ENCODE measurements at regions not wholly inside any gene's neighbourhood (a gene's known extent, or its start where the extent isn't known, plus 50 kb on each side); places are given as distances from the start of the nearest gene placed in this dataset.

- H3K4me1 ChIP-seq (ENCODE audit: insufficient read depth, low read length), result no peaks in the 10 kb centered on the region
- H3K36me3 ChIP-seq (ENCODE audit: insufficient read depth, low read length), result no peaks in the 10 kb centered on the region
- no peak overlapping the region for H3K9ac ChIP-seq (ENCODE audit: low read depth, low read length)
- H3K9me3 ChIP-seq (ENCODE audit: control insufficient read depth, insufficient read depth, low read length), result no peaks in the 10 kb centered on the region
These were observed 192.4 kb downstream of the TMX1 start for GRCh38 chr14:51432302-51432948.

DNA sequence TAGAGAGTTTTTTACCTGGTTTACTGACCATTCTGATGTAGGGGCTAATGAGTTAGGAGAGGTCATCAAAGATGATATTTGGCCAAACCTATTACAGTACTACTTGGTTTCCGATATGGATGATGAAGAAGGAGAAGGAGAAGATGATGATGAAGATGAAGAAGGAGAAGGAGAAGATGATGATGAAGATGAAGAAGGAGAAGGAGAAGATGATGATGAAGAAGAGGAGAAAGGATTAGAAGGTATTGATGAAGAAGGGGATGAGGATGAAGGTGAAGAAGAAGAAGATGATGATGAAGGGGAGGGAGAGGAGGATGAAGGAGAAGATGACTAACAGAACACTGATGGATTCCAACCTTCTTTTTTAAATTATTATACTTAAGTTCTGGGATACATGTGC, 196.6 kb downstream of the TMX1 start:
- Histone ChIP-seq H3K36me3 (ENCODE audit: insufficient read depth, low read length) (no peaks in the 10 kb centered on the region), H3K9me3 (ENCODE audit: control insufficient read depth, insufficient read depth, low read length) (no peaks in the 10 kb centered on the region), H3K4me1 (ENCODE audit: insufficient read depth, low read length) (peaks cover 15% of the 10 kb centered on the region), H3K9ac (ENCODE audit: low read depth, low read length) (no peak overlapping the region)

DNA sequence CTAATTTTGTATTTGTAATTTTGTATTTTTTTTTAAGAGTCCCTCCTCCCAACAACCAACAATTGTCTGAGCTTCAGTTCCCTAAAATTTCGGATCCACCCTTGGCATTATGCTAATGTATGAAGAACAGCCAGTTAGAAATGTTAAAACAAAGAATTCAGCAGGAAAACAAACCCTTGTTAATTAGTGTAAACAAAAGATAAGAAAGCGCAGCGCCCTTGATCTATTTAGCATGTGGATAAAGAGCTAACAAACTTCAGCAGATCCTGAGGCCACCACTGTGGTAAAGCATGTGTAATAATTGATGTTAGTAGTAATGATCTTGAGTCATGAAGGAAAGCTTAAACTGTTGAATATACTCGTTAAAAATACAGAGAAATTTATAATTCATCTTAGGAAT, 199.8 kb downstream of the TMX1 start:
- Histone ChIP-seq H3K9ac (ENCODE audit: low read depth, low read length) (no peak overlapping the region), H3K9me3 (ENCODE audit: control insufficient read depth, insufficient read depth, low read length) (no peaks in the 10 kb centered on the region)

DNA sequence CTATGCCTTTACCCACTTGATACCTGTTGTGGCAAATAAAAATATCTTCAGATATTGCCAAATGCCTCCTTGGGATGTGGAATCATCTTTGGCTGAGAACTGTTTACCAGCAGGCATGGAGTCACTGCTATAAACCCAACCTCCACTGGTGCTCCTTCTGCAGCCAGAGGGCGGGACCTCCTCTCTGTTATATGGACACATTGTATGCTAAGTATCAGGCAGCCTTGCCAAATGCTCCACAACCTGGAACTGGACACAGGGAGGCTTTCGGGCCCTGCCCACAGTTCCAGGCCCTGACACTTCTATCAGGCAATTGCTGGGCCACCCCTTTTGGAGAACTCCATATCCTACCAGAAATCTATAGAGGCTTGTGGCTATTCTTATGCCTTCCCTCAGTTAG, 201.0 kb downstream of the TMX1 start:
- no peak overlapping the region for H3K9ac ChIP-seq (ENCODE audit: low read depth, low read length)
- no peaks in the 10 kb centered on the region for H3K9me3 ChIP-seq (ENCODE audit: control insufficient read depth, insufficient read depth, low read length)
- H3K4me1 ChIP-seq (ENCODE audit: insufficient read depth, low read length), result peaks cover 18% of the 10 kb centered on the region
- H3K36me3 ChIP-seq (ENCODE audit: insufficient read depth, low read length), result no peaks in the 10 kb centered on the region

More for the DNA sequence above, 199.8 kb downstream of the TMX1 start:
- Histone ChIP-seq H3K4me1 (ENCODE audit: insufficient read depth, low read length) (peaks cover 18% of the 10 kb centered on the region), H3K36me3 (ENCODE audit: insufficient read depth, low read length) (no peaks in the 10 kb centered on the region)

DNA sequence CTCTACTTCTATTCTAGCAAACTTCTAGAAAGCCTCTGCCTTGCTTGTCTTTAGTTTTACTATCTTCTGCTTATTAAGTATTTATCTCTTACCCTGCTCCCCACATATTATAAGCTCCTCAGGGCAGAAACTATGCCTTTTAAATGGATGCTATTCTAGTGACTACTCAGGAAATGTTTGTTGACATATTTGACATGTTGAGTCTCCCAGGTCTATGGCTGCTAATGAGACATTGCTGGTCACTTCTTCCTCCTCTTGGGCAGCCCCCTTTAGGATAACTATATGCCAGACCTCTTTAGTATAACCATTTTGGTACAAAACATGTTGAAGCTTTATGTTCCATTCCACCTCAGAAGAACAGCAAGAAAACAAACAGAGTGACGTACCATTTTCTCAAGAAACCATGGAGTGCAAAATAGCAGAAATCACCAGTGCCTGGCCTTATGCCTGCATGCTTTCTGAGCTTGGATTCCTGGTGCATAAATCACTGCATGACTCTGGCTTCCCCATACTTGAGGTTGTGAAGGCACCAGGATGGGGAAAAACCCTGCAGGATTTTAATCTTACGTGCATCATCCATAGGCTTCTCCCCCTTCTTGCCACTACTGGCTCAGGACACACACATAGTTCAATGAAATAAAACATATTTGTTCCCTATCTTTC, 202.6 kb downstream of the TMX1 start:
- H3K9ac ChIP-seq (ENCODE audit: low read depth, low read length), result no peak overlapping the region
- no peaks in the 10 kb centered on the region for H3K36me3 ChIP-seq (ENCODE audit: insufficient read depth, low read length)
- H3K4me1 ChIP-seq (ENCODE audit: insufficient read depth, low read length), result peaks cover 18% of the 10 kb centered on the region
- no peaks in the 10 kb centered on the region for H3K9me3 ChIP-seq (ENCODE audit: control insufficient read depth, insufficient read depth, low read length)

GRCh38 chr14:51443195-51444018, 203.4 kb downstream of the TMX1 start:
- Histone ChIP-seq H3K9ac (ENCODE audit: low read depth, low read length) (no peak overlapping the region), H3K36me3 (ENCODE audit: insufficient read depth, low read length) (no peaks in the 10 kb centered on the region), H3K9me3 (ENCODE audit: control insufficient read depth, insufficient read depth, low read length) (no peaks in the 10 kb centered on the region), H3K4me1 (ENCODE audit: insufficient read depth, low read length) (peaks cover 18% of the 10 kb centered on the region)

DNA sequence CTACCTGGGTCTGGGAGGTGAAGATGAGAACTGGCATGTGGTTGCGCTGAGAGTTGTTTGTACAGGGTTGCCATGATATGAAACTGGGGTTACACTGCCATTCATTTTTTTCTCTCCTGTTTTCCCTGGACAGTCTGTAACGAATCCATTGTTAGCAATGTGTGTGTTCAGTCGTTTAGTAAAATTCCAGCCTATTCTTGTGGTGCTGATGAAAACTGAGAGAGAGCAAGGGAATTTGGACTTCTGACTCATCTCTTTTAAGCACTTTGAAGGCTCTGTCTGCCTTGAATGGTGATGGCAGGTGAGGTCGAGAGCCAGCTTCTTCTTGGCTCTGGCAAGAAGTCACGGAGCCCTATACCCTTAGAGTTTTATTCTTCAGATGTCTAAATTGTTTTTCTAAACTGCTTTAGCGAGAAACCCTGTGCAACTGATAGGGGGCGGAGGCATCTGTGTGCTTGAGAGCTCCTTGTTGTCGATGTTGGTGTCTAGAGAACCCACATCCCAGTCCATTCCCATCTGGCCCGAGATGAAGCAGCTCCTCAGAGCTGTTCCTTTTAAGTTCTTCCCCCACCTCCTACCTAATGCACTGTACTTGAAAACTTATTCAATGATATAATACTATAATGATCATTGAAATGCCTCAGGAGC, 204.4 kb downstream of the TMX1 start:
- Histone ChIP-seq H3K9me3 (ENCODE audit: control insufficient read depth, insufficient read depth, low read length) (no peaks in the 10 kb centered on the region), H3K9ac (ENCODE audit: low read depth, low read length) (no peak overlapping the region), H3K4me1 (ENCODE audit: insufficient read depth, low read length) (peaks cover 14% of the 10 kb centered on the region), H3K36me3 (ENCODE audit: insufficient read depth, low read length) (no peaks in the 10 kb centered on the region)

DNA sequence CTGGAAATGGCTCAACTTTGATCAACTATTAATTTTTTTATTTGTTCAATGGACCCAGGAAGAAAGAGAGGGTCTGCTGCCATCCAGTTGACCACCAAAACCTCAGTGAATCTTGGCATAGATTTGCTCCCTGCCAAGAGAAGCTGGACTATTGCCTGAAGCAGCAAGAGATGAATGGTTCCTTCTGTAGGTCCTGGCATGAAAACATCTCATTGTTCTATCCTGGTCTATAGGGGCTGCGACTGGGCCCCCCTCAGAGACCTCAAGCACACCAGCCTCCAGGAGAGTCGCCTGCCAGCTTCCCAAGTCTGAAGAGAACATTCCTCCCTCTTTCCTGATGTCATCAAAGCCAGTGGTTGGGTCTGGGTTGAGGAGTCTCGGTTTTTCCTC, 204.9 kb downstream of the TMX1 start:
- Histone ChIP-seq H3K9me3 (ENCODE audit: control insufficient read depth, insufficient read depth, low read length) (no peaks in the 10 kb centered on the region), H3K9ac (ENCODE audit: low read depth, low read length) (no peak overlapping the region), H3K4me1 (ENCODE audit: insufficient read depth, low read length) (peaks cover 9% of the 10 kb centered on the region)

GRCh38 chr14:51446771-51447170, 204.9 kb upstream of the FRMD6 start:
- H3K9me3 ChIP-seq (ENCODE audit: control insufficient read depth, insufficient read depth, low read length), result no peaks in the 10 kb centered on the region

More for the DNA sequence above, 204.9 kb downstream of the TMX1 start:
- H3K36me3 ChIP-seq (ENCODE audit: insufficient read depth, low read length), result no peaks in the 10 kb centered on the region

GRCh38 chr14:51447411-51447810, 204.3 kb upstream of the FRMD6 start:
- H3K9ac ChIP-seq (ENCODE audit: low read depth, low read length), result no peak overlapping the region
- H3K4me1 ChIP-seq (ENCODE audit: insufficient read depth, low read length), result peaks cover 3% of the 10 kb centered on the region; the same call in 1 of the 2 replicates
- no peaks in the 10 kb centered on the region for H3K9me3 ChIP-seq (ENCODE audit: control insufficient read depth, insufficient read depth, low read length)
- H3K36me3 ChIP-seq (ENCODE audit: insufficient read depth, low read length), result no peaks in the 10 kb centered on the region

More at GRCh38 chr14:51446771-51447170, 204.9 kb upstream of the FRMD6 start:
- no peaks in the 10 kb centered on the region for H3K36me3 ChIP-seq (ENCODE audit: insufficient read depth, low read length)
- H3K4me1 ChIP-seq (ENCODE audit: insufficient read depth, low read length), result peaks cover 3% of the 10 kb centered on the region; the same call in 1 of the 2 replicates
- H3K9ac ChIP-seq (ENCODE audit: low read depth, low read length), result no peak overlapping the region

DNA sequence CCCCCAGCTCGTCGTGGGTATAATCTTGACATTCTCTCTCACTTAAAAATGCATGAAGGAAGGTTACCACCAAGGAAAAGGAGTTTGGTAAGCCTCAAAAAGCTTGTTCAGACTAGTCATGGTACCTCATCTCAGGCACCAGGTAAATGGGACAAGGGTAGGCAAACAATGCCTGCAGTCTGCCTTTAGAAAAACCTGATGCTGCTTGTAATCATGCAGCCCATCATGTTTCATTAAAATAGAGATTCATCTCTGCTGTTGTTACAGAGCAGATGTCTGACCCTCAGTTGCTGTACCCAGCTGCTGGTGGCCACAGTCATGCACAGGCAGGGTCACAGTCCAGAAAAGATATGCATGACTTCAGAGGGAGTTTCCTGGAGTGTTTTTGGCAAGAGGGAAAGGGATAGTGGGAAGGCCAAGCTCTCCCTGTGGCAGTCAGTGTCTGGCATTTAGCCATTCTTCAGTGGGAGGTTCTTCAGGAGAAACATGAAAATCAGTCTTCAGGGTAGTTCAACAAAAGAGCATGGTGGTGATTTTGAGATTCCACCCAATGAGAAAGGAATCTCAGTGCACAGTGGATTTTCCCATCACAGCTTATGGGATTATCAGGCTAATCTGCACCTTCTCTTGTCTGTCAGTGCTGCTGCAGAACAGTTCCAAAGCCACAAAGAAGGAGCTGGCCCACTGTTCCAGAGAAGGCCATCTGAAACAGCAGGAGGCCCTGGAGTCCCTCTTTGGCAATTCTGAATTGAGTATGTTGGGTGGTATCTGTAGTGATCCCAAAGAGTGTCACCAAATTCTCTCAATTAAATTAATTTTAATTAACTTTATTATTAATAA, 202.7 kb upstream of the FRMD6 start:
- H3K4me1 ChIP-seq (ENCODE audit: insufficient read depth, low read length), result no peaks in the 10 kb centered on the region
- H3K9ac ChIP-seq (ENCODE audit: low read depth, low read length), result no peak overlapping the region
- no peaks in the 10 kb centered on the region for H3K36me3 ChIP-seq (ENCODE audit: insufficient read depth, low read length)
- H3K9me3 ChIP-seq (ENCODE audit: control insufficient read depth, insufficient read depth, low read length), result no peaks in the 10 kb centered on the region

- H3K4me1 ChIP-seq (ENCODE audit: insufficient read depth, low read length), result no peaks in the 10 kb centered on the region
- no peak overlapping the region for H3K9ac ChIP-seq (ENCODE audit: low read depth, low read length)
- no peaks in the 10 kb centered on the region for H3K36me3 ChIP-seq (ENCODE audit: insufficient read depth, low read length)
- H3K9me3 ChIP-seq (ENCODE audit: control insufficient read depth, insufficient read depth, low read length), result no peaks in the 10 kb centered on the region
These were observed 202.0 kb upstream of the FRMD6 start for GRCh38 chr14:51449681-51450080.

DNA sequence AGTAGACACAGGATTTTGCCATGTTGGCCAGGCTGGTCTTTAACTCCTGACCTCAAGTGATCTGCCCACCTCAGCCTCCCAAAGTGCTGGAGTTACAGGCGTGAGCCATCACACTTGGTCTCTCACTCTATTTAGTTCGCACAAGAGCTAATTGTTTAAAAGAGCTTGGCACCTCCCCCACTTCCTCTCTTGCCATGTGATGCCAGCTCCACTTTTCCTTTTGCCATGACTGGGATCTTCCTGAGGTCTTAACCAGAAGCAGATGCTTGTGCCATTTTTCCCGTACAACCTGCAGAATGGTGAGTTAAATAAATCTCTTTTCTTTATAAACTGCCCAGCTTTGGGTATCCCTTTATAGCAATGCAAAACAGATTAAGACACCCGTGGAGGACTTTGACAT, 200.1 kb upstream of the FRMD6 start:
- H3K9ac ChIP-seq (ENCODE audit: low read depth, low read length), result no peak overlapping the region
- no peaks in the 10 kb centered on the region for H3K4me1 ChIP-seq (ENCODE audit: insufficient read depth, low read length)
- no peaks in the 10 kb centered on the region for H3K36me3 ChIP-seq (ENCODE audit: insufficient read depth, low read length)
- H3K9me3 ChIP-seq (ENCODE audit: control insufficient read depth, insufficient read depth, low read length), result no peaks in the 10 kb centered on the region

DNA sequence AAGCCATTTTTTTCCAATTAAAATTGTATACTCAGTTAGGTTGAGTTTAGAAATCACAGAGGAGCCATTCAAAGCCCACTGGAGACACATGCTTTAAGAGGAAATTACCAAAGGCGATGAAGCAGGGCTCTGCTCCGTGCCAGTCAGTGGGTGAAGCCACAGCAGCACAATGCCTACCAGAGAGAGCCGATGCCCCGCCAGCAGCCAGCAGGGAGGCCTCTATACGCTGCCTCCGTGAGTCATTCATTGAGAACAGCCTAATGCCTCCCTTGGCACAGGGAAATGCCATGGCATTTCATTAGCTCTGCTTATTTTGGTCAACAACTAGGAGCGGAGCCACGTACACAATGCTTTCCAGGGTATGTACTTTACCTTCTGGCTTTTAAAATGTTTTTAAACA, 197.8 kb upstream of the FRMD6 start:
- H3K9me3 ChIP-seq (ENCODE audit: control insufficient read depth, insufficient read depth, low read length), result no peaks in the 10 kb centered on the region
- no peaks in the 10 kb centered on the region for H3K36me3 ChIP-seq (ENCODE audit: insufficient read depth, low read length)
- no peak overlapping the region for H3K9ac ChIP-seq (ENCODE audit: low read depth, low read length)
- H3K4me1 ChIP-seq (ENCODE audit: insufficient read depth, low read length), result no peaks in the 10 kb centered on the region

All from ES-I3 (cell line).